ENCODE measurements at regions not wholly inside any gene's neighbourhood (a gene's known extent, or its start where the extent isn't known, plus 50 kb on each side); places are given as distances from the start of the nearest gene placed in this dataset.
"Not testable (repeated sequence)": the region's sequence is repeated elsewhere in the genome, so short reads cannot be mapped to it uniquely, and the experiment has no call there.

DNA sequence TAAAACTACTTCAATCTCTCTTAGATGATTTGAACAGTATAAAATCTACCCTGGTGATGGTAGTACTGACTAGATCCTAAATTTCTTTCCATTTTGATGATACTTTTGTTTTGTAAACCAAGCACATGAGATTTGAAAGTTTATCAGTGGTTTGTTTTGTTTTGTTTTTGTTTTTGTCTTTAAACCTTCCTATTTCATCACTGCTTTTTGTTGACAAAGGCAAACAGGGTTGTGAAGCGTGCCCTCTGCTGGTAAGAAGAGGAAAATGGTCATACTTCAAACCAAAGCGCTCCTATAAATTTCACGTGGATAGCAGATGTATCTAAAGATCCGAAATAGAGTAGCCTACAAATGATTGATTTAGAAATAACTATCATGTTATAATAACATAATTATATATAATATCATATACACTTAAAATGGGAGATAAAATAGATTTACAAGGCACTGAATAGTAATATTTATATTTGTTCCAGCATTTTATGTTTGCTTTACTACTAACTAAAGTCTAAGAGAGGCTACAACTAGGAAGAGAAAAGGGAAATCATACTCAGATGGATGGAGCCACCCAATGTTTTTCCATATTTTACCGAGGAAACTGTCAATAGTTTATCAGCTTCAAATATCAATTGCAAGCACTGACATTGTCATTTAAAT, 254.0 kb upstream of the USP15 start:
- peak; percentile 11 for DNase-seq

DNA sequence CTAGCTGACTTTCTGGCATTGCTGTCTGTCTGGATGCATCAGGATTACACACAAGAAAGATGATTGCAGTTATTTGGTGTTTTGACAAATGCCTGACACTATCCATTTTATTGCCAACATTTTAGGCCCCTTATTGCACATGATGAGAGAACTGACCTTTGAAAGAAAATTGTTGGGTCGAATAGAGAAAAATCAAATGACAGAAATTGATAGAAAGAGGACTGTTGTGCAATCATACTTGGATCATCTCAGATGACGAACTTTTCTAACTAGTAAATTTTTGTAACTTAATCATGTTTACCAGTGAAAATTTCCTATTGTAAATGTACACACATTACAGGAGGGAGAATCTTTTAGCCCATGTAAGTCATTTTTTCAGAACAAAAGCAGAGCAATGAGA, 251.5 kb upstream of the USP15 start:
- DNase-seq, result no peak

DNA sequence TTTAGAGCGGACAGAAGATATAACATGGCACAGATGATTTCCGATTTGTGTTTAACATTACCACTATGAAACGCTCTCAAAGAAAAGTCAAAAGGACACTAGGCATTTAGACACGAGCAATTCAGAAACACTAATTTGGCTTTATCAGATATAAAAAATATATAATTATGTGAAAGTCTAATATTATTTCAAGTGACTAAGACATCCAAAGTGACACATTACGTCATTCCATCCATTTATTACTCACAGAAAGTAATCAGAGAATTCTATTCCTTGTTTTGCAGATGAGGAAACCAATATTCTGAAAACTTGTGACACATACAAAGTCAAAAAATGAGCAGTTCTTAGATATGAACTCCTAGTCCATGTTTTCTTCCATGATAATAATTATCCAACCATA, 250.8 kb upstream of the USP15 start:
- no peak for DNase-seq

DNA sequence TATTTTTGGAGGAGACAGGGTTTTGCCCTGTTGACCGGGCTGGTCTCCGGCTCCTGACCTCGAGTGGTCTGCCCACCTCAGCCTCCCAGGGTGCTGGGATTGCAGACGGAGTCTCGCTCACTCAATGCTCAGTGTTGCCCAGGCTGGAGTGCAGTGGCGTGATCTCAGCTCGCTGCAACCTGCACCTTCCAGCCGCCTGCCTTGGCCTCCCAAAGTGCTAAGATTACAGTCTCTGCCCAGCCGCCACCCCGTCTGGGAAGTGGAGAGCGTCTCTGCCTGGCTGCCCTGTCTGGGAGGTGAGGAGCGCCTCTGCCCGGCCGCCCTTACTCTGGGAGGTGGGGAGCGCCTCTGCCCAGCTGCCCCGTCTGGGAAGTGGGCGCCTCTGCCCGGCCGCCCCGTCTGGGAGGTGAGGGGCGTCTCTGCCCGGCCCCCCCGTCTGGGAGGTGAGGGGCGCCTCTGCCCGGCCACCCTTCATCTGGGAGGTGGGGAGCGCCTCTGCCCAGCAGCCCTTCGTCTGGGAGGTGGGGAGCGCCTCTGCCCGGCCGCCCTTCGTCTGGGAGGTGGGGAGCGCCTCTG, 249.8 kb upstream of the USP15 start:
- not testable (repeated sequence) for DNase-seq

DNA sequence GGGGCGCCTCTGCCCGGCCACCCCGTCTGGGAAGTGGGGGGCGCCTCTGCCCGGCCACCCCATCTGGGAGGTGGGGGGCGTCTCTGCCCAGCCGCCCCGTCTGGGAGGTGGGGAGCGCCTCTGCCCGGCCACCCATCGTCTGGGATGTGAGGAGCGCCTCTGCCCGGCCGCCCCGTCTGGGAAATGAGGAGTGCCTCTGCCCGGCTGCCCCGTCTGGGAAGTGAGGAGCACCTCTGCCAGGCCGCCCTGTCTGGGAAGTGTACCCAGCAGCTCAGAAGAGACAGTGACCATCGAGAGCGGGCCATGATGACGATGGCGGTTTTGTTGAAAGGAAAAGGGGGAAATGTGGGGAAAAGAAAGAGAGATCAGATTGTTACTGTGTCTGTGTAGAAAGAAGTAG, 249.2 kb upstream of the USP15 start:
- DNase-seq, result not testable (repeated sequence)

DNA sequence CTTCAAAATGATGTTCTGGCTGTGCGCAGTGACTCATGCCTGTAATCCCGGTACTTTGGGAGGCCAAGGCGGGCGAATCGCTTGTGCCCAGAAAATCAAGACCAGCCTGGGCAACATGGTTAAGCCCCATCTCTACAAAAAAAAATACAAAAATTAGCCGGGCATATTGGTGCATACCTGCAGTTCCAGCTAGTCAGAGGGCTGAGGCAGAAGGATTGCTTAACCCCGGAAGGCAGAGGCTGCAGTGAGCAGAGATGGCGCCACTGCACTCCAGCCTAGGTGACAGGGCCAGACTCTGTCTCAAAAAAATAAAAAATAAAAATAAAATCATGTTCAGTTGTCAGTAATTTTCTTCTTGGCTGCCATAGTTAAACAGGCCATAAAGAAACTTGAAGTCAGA, 245.9 kb upstream of the USP15 start:
- no peak for DNase-seq

DNA sequence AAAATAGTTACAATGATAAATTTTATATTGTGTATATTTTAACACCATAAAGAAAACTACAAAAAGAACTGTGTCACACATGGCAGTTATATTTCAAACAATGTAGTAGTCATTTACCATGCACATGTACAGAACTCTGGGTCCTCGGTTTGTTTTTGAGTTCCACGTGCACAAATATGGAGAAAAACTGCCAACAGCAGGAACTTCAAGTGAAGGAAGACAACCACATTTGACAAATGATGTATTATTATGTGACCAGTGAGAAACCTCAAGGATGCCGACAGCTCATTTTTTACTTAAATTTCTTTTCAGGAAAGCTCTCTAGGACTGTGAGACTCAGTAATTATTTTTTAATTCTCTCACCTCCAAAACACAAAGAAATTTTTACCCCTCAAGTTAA, 244.2 kb upstream of the USP15 start:
- DNase-seq, result no peak

DNA sequence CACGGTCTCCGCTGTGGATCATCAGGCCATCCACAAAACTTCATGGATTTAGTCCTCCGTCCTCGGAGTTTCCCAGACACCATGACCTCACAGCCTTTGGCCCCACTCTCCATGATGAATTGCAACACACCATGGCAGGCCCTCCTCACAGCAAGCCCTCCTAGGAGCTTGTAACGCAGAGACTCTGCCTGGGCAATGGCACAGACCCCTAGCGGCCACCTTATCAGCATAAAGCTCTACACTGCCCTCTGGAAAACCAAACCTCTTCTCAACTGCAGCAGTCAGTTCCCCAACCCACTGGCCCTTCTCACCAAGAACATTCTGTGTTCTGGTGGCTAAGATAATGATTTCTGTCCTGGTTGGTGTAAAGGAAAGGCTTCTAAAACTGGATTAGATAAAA, 238.4 kb upstream of the USP15 start:
- no peak for DNase-seq

DNA sequence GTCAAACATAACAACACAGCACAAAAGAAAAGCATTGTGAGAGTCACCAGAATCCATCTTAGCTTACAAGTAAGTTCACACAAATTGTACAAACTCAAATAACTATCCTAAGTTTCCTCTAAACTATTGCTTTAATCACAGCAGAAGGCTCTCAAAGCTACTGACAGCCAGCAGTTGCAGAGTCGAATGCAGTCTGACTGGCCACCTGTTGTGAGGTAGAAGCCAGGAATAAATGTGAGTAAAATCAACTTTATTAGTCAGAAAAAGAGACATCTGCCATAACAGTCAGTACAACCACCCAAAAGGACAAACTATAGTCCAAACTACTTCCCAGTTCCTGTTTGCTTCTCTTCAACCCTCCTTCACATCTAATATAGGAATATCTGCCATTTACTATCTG, 231.7 kb upstream of the USP15 start:
- no peak for DNase-seq

DNA sequence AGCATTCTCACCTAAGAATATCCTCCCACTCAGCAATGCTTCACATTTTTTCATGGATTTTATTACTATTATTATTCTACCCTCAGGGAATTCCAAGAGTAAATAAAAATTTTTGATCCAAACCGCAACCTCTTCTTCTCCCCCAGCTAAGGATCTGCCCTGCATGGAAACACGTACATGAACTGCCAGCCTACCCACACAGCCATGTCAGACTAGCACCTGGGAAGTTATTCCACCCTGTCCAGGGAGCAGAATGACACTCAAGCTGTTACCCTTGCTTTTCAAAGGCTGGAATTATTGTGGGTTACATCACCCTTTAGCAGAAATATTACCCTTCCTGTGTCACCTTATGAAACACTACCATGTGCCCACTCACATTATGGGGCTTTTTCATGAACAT, 227.3 kb upstream of the USP15 start:
- no peak for DNase-seq

DNA sequence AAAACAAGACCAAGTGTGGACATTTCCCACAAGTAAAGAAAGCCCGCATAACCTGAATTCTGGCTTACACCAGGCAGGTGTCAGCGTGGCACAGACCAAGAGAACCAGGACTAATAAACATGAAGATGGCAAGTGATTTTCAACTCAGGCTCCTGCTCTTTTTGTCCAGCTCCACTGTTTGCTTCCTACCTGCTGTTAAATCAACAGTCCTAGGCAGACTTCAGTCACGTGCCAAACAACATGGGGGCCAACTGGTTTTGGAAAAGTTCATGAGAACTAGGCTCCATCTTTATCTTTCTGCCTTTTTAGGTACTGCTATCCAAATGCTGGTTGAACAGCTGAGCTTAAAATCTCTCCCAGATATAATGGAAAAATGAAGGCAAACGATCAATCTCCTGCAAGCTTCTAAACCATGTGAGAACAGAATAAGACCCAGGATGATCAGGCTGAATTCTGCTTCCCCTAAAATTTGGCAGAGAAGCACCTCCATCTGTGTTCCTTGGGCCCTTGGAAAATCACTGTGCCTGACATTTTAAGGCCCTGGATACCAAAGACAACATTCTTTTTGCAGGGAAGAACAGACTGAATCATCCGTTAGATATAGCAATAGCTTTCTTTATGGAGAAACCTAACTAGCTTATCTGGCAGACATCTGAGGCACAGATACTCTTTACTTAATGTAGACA, 215.6 kb upstream of the USP15 start:
- DNase-seq, result peak; percentile 27

DNA sequence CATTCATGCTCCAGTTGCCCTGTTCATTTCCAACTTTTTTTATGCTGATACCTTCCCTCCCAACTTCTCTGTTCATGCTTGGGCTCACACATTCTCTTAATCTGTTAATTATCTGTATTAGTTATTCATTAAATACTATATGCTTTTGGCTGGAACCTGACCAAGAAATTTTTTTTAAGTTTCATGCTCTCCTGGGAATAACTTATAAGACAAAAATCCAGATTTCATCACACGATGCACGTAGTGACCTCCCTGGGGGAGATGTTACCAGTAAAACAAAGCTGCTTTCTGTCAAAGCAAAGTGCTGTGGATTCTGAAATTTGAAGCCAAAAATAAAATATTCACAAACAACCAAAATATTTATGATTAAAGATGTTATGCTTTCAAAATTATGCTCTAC, 215.0 kb upstream of the USP15 start:
- DNase-seq, result peak; percentile 10

DNA sequence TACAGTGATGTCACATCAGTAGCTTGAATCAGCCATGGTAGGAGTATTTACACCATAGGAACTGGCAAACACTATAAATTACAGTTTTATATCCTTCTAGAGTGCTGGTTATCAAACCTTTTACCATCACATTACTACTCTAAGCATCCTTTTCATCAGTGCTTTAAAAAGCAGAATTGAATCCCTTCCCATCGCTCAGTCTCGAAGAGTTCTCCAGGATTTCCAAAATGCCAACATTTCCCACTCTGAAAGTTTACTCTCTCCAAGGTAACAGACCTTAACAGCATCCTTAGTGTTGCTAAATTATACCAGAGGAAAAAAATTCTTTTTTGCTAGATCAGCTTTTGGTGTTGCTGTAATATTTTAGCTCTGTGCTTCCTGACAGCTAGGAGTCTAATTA, 209.4 kb upstream of the USP15 start:
- DNase-seq, result no peak

DNA sequence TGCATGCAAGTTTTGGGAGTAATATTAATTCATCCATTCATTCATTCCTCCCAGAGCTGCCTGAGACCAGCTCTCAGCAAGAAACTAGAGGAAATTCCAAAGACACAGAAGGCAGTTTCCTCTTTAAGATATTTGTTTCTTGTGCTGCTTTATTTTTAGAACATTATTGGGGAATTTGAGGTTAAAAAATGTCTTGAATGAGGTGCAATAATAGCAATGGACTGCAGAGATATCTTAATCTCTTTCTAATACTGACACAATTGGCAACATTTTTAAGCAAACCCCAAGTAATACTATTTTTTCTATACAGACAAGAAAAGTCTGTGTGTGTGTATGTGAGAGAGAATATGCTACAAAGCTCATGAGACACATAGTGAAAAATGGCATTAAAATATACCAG, 190.2 kb upstream of the USP15 start:
- DNase-seq, result no peak

DNA sequence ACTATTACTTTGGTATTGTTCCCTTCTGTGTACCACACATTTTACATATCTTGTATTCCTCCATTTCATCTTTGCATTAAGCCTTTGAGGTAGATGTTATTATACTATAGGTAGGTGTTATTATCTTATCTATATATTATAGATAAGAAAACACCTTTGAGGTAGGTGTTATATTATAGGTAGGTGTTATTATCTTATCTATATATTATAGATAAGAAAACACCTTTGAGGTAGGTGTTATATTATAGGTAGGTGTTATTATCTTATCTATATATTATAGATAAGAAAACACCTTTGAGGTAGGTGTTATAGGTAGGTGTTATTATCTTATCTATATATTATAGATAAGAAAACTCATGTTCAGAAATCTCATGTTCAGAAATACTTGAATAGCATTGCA, 187.0 kb upstream of the USP15 start:
- DNase-seq, result not testable (repeated sequence)

DNA sequence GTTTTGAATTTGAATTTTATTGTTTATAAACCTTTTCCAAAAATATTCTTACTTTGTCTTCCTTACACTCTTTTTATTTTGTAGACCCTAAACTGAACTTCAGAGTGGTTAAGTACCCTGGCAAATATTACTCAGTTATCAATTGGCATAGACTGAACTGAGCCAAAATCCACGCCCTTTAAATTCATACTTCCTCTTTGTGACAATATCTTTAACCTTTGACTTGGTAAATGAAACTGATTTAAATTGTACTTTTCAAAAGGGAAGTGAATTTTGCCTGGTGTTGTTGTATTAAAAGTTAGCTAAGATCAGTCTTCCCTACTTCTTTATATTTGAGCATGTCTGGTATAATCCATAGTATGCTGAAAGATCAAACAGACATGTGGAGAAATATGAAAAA, 184.3 kb upstream of the USP15 start:
- no peak for DNase-seq

DNA sequence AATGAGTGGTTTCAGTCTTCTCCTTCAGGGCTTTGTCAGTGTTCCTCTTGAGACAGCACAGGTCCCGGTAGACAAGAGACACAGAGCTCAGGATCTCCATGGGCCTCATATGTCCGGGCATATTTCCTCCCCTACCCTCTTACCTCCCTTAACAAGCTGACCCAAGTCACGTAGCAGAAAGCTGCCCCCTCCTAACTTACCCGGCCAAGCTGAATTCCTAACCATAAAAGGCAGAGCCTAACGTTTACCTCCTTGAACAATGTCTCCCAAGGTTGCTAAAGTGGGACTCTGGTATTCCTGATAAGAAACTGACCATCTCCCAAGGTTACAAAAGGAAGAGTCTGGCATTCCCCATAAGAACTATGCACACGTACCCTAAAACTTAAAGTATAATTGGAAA, 182.2 kb upstream of the USP15 start:
- no peak for DNase-seq

DNA sequence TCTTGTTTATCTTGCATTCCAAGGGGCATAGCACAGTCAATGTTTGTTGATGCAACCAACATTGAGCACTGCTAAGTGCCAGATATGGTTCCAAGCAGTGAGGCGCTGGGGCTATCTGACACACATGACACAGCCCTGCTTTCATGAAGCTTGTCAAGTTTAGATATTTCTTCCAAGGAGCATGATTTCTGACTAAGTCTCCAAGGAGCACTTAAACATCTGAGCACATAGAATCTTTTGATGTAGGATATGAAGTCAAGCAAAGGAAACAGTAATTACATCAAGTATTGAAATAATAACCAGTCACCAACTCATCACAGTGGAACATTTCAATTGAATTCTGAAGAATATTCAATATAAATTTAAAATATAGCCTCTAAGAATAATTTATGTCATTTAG, 177.8 kb upstream of the USP15 start:
- DNase-seq, result no peak

DNA sequence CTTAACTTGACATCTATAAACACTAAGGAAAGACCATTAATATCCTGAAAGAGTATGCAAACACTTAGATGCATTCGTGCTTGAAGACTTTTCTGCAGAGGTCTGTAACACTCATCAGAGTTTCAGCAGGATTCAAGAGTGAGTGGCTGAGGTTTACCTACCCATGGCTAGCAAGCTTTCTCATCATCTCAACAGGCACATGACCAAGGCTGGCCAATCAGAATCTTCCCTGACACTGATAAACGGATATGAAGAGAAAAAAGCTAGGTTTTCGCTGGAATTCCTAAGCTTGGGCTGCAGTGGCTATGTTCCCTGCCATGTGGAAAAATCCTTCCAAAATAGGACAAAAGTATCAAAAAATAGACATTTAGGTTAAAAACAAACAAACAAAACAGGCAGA, 162.1 kb upstream of the USP15 start:
- DNase-seq, result no peak

DNA sequence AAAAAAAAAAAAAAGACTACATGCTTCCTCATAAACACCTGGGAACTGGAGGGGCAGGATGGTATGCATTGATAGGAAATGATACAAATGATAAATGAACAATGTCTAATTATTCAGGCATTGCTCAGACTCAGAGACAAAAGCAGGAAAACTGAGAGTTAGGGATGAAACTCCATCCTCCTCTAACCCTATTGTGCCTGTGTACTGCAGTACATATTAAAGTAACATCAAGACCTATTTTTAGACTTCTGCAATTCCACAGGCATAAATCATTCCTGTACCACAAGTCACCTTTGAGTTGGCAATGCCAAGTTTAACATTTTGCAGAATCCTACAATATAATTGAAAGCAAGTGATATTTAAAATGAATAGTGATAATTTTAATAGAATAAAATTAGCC, 156.5 kb upstream of the USP15 start:
- no peak for DNase-seq

DNA sequence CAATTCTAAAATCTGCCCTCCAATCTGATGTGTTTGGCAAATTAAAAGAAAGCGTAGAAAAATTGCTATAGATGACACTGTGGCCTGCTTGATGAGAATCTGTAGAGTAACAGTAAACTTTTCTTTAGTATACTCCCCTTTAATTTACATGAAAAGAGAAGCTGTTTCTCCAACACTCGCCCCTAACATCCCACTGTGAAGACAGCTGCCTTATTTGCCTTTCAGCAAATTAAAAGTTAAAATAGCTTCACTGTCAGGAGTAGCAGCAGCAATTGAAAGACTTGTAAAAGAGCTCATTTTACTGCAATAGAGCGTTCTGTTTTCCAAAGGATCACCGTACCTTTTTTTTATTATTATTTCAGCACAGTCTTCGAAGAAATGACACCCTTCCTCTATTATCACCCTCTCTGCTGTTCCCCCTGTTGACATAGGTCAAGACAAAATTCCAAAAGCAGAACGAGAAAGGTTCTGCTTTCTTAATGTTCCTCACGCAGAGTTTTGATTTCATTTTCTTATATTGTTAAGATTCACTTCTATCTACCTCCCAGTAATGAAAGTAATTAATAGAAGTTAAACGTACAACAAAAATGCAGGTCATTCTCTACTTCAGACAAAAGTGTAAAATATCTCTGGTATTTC, 153.5 kb upstream of the USP15 start:
- DNase-seq, result no peak

DNA sequence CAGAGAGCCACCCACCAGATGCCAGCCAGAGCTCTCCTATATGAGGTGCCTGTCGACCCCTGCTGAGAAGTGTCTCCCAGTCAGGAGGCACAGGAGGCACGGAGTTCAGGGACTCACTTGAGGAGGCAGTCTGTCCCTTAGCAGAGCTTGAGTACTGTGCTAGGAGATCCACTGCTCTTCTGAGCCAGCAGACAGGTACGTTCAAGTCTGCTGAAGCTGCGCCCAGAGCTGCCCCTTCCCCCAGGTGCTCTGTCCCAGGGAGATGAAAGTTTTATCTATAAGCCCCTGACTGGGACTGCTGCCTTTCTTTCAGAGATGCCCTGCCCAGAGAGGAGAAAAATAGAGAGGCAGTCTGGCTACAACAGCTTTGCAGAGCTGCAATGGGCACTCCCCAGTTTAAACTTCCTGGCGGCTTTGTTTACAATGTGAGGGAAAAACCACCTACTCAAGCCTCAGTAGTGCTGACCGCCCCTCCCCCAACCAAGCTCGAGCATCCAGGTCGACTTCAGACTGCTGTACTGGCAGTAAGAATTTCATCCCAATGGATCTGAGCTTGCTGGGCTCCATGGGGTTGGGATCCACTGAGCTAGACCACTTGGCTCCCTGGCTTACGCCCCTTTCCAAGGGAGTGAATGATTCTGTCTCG, 146.7 kb upstream of the USP15 start:
- no peak for DNase-seq

DNA sequence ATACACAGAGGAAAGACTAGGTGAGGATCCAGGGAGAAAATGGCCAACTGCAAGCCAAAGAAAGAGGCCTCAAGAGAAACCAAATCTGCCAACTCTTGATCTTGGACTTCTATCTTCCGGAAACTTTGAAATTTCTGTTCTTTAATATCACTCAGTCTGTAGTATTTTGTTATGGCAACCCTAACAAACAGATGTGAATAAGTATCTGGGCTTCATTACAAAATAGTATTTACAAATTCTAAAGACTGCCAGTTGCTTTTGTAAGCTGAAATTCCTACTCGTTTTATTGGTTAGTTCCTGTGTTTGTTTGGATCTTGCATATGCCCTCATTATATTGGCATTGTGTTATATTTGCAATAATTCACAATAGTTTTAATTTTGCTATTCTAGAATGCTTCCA, 143.2 kb upstream of the USP15 start:
- peak; percentile 43 for DNase-seq

All from muscle of arm (tissue), 1 donor.